Adipocyte (in vitro differentiated cells): ENCODE measurements at regions not wholly inside any gene's neighbourhood (a gene's known extent, or its start where the extent isn't known, plus 50 kb on each side); places are given as distances from the start of the nearest gene placed in this dataset.
"Not testable (repeated sequence)": the region's sequence is repeated elsewhere in the genome, so short reads cannot be mapped to it uniquely, and the experiment has no call there.

ENCODE experiments used
- DNase-seq: peaks from one replicate; pipeline ENCODE4 v3.0.0-alpha.2; 2015; ENCODE audit warnings: low read depth
- H3K27me3 ChIP-seq: replicated peaks from 2 replicates; pipeline ENCODE4 v1.7.0; 2013; ENCODE audit warnings: mild to moderate bottlenecking, low read length, moderate library complexity; ENCODE audit not compliant: control insufficient read depth, insufficient read depth
- H3K36me3 ChIP-seq: 2 replicates; pipeline ENCODE4 v1.7.0; 2013; ENCODE audit warnings: low read length, mild to moderate bottlenecking, moderate library complexity; ENCODE audit not compliant: control insufficient read depth, insufficient read depth, severe bottlenecking
- H3K4me1 ChIP-seq: 2 replicates; pipeline ENCODE4 v1.7.0; 2013; ENCODE audit warnings: mild to moderate bottlenecking, low read length, moderate library complexity; ENCODE audit not compliant: control insufficient read depth, insufficient read depth
- H3K4me3 ChIP-seq: 2 replicates; pipeline ENCODE4 v1.7.0; 2013; ENCODE audit warnings: mild to moderate bottlenecking, low read length, moderate library complexity
- H3K9ac ChIP-seq: 2 replicates; pipeline ENCODE4 v1.7.0; 2013; ENCODE audit warnings: mild to moderate bottlenecking, low read length, moderate library complexity
- H3K9me3 ChIP-seq: 2 replicates; pipeline ENCODE4 v1.7.0; 2013; ENCODE audit warnings: mild to moderate bottlenecking, low read length, moderate library complexity; ENCODE audit not compliant: control insufficient read depth

GRCh38 chr20:29629395-29629794 lies 1628.1 kb upstream of the DEFB115 start:
- H3K4me3 ChIP-seq, H3K9ac ChIP-seq, H3K27me3 ChIP-seq, H3K4me1 ChIP-seq, H3K36me3 ChIP-seq, DNase-seq, H3K9me3 ChIP-seq: not testable (repeated sequence)
